ENCODE measurements at regions not wholly inside any gene's neighbourhood (a gene's known extent, or its start where the extent isn't known, plus 50 kb on each side); places are given as distances from the start of the nearest gene placed in this dataset.

DNA sequence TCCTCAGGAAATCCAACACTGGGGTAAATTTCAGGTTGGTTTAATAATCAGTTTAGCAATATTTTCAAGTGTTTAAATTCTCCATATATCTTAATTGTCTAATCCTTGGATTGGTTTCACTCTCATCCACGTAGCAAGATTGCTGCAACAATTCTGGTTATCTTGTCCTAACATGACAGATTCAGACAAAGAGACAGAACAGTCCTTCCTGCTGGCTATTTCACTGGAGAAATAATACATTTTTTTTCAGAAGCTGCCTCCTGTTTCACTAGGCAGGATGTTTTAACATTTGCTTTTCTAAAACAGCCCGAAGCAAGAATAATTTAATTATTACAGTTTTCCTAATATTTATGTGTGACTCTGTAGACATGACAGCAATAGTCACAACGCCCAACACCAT lies 2011.2 kb downstream of the NCAM2 start:
- H3K9me3 Mint-ChIP-seq: peaks cover 10 to 15% of the 10 kb centered on the region in 2 donors
- H3K9me3 ChIP-seq (ENCODE audit: control insufficient read depth, insufficient read depth, low read length): no peaks in the 10 kb centered on the region
- H3K27me3 Mint-ChIP-seq (ENCODE audit: low read depth in 2 of 2): no peaks in the 10 kb centered on the region
- H3K4me1 ChIP-seq (ENCODE audit: control insufficient read depth, insufficient read depth, low read length): no peaks in the 10 kb centered on the region
- H3K4me3 ChIP-seq (ENCODE audit: low read length): no peak overlapping the region
- H3K27ac ChIP-seq (ENCODE audit: low read length): no peak overlapping the region
- no peaks in the 10 kb centered on the region for H3K27me3 ChIP-seq (ENCODE audit: control insufficient read depth, insufficient read depth, low read length)
- ATAC-seq (no peak), DNase-seq (no peak)
- peaks cover 8% of the 10 kb centered on the region for H3K36me3 Mint-ChIP-seq
- H3K27ac Mint-ChIP-seq: no peak overlapping the region
- no peaks in the 10 kb centered on the region for H3K36me3 ChIP-seq (ENCODE audit: control insufficient read depth, insufficient read depth, low read length)
- intact Hi-C loops (cut with micrococcal nuclease): no loop called here
- H3K4me1 Mint-ChIP-seq: no peaks in the 10 kb centered on the region
- H3K4me3 Mint-ChIP-seq: no peak overlapping the region
- TF ChIP-seq, protein P1, sequence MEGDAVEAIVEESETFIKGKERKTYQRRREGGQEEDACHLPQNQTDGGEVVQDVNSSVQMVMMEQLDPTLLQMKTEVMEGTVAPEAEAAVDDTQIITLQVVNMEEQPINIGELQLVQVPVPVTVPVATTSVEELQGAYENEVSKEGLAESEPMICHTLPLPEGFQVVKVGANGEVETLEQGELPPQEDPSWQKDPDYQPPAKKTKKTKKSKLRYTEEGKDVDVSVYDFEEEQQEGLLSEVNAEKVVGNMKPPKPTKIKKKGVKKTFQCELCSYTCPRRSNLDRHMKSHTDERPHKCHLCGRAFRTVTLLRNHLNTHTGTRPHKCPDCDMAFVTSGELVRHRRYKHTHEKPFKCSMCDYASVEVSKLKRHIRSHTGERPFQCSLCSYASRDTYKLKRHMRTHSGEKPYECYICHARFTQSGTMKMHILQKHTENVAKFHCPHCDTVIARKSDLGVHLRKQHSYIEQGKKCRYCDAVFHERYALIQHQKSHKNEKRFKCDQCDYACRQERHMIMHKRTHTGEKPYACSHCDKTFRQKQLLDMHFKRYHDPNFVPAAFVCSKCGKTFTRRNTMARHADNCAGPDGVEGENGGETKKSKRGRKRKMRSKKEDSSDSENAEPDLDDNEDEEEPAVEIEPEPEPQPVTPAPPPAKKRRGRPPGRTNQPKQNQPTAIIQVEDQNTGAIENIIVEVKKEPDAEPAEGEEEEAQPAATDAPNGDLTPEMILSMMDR (IDR thresholded peaks at IDR 0.05): no peak
- WGBS (ENCODE audit: insufficient coverage): 53% methylated on average over 1 of the region's 3 CpGs

DNA sequence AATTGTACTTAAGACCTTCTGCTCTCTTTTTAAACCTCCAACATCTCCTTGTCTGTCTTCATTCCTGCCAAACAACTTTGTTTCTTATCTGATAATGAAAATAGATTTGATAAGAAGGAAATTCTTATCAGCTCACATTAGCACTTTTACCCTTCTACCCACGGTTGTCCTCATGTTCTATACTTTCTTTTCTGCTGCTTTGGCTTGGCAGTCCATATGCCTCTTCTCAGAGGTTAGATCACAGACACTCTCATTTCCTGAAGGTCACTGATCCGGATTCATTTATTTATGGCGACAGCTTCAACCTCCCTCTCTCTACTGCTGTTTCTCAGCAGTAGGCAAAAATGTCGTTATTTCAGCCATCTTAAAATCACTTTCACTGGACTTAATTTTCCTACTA lies 2015.8 kb downstream of the NCAM2 start:
- Histone ChIP-seq H3K27me3 (ENCODE audit: control insufficient read depth, insufficient read depth, low read length) (no peaks in the 10 kb centered on the region), H3K9me3 (ENCODE audit: control insufficient read depth, insufficient read depth, low read length) (no peaks in the 10 kb centered on the region), H3K4me3 (ENCODE audit: low read length) (no peak overlapping the region), H3K27ac (ENCODE audit: low read length) (no peak overlapping the region), H3K4me1 (ENCODE audit: control insufficient read depth, insufficient read depth, low read length) (no peaks in the 10 kb centered on the region), H3K36me3 (ENCODE audit: control insufficient read depth, insufficient read depth, low read length) (no peaks in the 10 kb centered on the region)
- Mint-ChIP-seq H3K36me3 (peaks cover 7% of the 10 kb centered on the region), H3K4me3 (no peak overlapping the region), H3K9me3 (peaks cover 11 to 25% of the 10 kb centered on the region in 2 donors), H3K27me3 (ENCODE audit: low read depth in 2 of 2) (no peaks in the 10 kb centered on the region), H3K4me1 (no peaks in the 10 kb centered on the region), H3K27ac (no peak overlapping the region)
- ATAC-seq: no peak
- WGBS (ENCODE audit: insufficient coverage): 83% methylated on average over 4 of the region's 4 CpGs
- TF ChIP-seq, protein P1 (IDR thresholded peaks at IDR 0.05): no peak
- no peak for DNase-seq
- intact Hi-C loops (cut with micrococcal nuclease): no loop called here

DNA sequence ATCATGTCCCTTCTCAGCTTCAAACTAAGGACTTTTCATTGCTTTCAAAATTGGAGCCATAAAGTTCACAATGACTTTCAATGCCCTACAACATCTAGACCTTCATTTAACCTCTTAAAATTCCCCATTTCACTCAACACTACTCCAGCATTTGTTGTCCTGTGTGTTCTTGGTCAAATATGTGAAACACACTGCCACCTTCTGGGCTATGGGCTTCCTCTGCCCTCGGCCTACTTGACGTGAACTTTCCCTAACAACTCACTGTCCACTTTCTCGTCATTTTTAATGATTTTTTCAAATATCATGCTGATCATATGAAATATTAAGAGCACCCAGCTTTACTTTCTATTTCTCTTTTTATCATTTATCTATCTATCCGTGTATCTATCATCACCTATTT lies 2018.4 kb downstream of the NCAM2 start:
- ATAC-seq (no peak), DNase-seq (no peak)
- no peaks in the 10 kb centered on the region for H3K4me1 Mint-ChIP-seq
- 80% methylated on average over 3 of the region's 4 CpGs for WGBS (ENCODE audit: insufficient coverage)
- H3K27ac Mint-ChIP-seq: no peak overlapping the region
- no peak overlapping the region for H3K4me3 ChIP-seq (ENCODE audit: low read length)
- H3K36me3 Mint-ChIP-seq: peaks cover 5% of the 10 kb centered on the region
- H3K27ac ChIP-seq (ENCODE audit: low read length): no peak overlapping the region
- no peaks in the 10 kb centered on the region for H3K27me3 ChIP-seq (ENCODE audit: control insufficient read depth, insufficient read depth, low read length)
- no peaks in the 10 kb centered on the region for H3K36me3 ChIP-seq (ENCODE audit: control insufficient read depth, insufficient read depth, low read length)
- H3K27me3 Mint-ChIP-seq (ENCODE audit: low read depth in 2 of 2): no peaks in the 10 kb centered on the region
- TF ChIP-seq, protein P1 (IDR thresholded peaks at IDR 0.05): no peak
- no peaks in the 10 kb centered on the region for H3K9me3 ChIP-seq (ENCODE audit: control insufficient read depth, insufficient read depth, low read length)
- peaks cover 14 to 22% of the 10 kb centered on the region in 2 donors for H3K9me3 Mint-ChIP-seq
- no peak overlapping the region for H3K4me3 Mint-ChIP-seq
- intact Hi-C loops (cut with micrococcal nuclease): no loop called here
- H3K4me1 ChIP-seq (ENCODE audit: control insufficient read depth, insufficient read depth, low read length): no peaks in the 10 kb centered on the region

DNA sequence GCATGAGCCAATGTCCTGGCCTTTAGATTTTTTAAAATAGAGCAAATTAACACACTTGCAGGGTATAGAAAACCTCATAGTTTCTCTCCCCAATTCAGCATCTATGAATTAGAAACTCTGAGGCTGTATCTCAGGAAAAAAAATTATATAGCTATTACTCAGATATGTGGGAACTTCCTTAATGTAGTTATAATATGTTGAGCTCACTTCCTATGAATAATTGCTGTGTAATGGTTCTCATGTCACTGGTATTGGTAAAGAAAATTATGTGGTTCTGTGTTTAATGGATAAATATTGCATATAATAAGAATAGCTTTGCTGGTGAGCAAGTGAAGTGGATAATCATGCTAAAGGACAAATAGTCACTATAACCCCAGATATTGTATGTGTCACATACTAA lies 2019.8 kb downstream of the NCAM2 start:
- intact Hi-C loops (cut with micrococcal nuclease): no loop called here
- no peak overlapping the region for H3K4me3 Mint-ChIP-seq

More for the DNA sequence above, 2019.8 kb downstream of the NCAM2 start:
- Histone ChIP-seq H3K4me1 (ENCODE audit: control insufficient read depth, insufficient read depth, low read length) (no peaks in the 10 kb centered on the region), H3K27ac (ENCODE audit: low read length) (no peak overlapping the region), H3K36me3 (ENCODE audit: control insufficient read depth, insufficient read depth, low read length) (no peaks in the 10 kb centered on the region), H3K4me3 (ENCODE audit: low read length) (no peak overlapping the region), H3K9me3 (ENCODE audit: control insufficient read depth, insufficient read depth, low read length) (no peaks in the 10 kb centered on the region), H3K27me3 (ENCODE audit: control insufficient read depth, insufficient read depth, low read length) (no peaks in the 10 kb centered on the region)
- peaks cover 10% of the 10 kb centered on the region for H3K36me3 Mint-ChIP-seq
- H3K4me1 Mint-ChIP-seq: no peaks in the 10 kb centered on the region
- DNase-seq: no peak
- H3K27me3 Mint-ChIP-seq (ENCODE audit: low read depth in 2 of 2): no peaks in the 10 kb centered on the region
- no peak for ATAC-seq
- peaks cover 14 to 28% of the 10 kb centered on the region in 2 donors for H3K9me3 Mint-ChIP-seq
- TF ChIP-seq, protein P1 (IDR thresholded peaks at IDR 0.05): no peak
- H3K27ac Mint-ChIP-seq: no peak overlapping the region

All from natural killer cell (primary cell).